ENCODE measurements at regions not wholly inside any gene's neighbourhood (a gene's known extent, or its start where the extent isn't known, plus 50 kb on each side); places are given as distances from the start of the nearest gene placed in this dataset.

DNA sequence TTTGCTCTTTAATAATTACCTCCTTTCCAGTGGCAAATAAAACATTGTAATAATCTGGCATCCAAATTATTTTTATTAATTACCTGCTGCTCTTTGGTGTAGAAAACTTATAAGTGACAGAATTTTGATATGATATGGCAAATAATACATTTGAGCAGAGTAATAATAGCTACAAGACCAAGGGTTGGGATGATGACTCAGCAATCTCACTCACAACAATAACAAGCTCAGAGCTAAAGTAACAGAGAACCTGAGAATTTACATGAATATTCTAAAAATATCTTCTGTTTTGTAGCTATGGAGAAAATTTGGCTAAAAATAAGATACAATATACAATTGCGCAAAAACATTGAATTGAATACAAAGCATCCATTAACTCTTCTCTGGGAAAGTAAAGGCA is 480.8 kb upstream of the COBL start:
- no peak for DNase-seq
- H3K27ac ChIP-seq (ENCODE audit: low read depth in 1 of 2, low read length in 2 of 2), result no peak overlapping the region
- peaks cover 0 to 3% of the 10 kb centered on the region in 2 experiments for H3K9me3 ChIP-seq (ENCODE audit: control insufficient read depth in 1 of 2, insufficient read depth in 1 of 2, low read length in 2 of 2)
- ATAC-seq (ENCODE audit: poor library complexity), result no peak
- TF ChIP-seq, protein P1, sequence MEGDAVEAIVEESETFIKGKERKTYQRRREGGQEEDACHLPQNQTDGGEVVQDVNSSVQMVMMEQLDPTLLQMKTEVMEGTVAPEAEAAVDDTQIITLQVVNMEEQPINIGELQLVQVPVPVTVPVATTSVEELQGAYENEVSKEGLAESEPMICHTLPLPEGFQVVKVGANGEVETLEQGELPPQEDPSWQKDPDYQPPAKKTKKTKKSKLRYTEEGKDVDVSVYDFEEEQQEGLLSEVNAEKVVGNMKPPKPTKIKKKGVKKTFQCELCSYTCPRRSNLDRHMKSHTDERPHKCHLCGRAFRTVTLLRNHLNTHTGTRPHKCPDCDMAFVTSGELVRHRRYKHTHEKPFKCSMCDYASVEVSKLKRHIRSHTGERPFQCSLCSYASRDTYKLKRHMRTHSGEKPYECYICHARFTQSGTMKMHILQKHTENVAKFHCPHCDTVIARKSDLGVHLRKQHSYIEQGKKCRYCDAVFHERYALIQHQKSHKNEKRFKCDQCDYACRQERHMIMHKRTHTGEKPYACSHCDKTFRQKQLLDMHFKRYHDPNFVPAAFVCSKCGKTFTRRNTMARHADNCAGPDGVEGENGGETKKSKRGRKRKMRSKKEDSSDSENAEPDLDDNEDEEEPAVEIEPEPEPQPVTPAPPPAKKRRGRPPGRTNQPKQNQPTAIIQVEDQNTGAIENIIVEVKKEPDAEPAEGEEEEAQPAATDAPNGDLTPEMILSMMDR (IDR thresholded peaks at IDR 0.05), result no peak
- Mint-ChIP-seq H3K4me1 (ENCODE audit: low read depth) (no peaks in the 10 kb centered on the region), H3K4me3 (no peak overlapping the region), H3K27ac (no peak overlapping the region), H3K9me3 (peaks cover under 1% of the 10 kb centered on the region), H3K27me3 (no peaks in the 10 kb centered on the region), H3K36me3 (ENCODE audit: low read depth) (no peaks in the 10 kb centered on the region)
- ChIA-PET POLR2A (no interaction called here), CTCF (no interaction called here)
- H3K4me1 ChIP-seq (ENCODE audit: insufficient read depth, low read length), result no peaks in the 10 kb centered on the region
- no peak overlapping the region for H3K4me3 ChIP-seq (ENCODE audit: low read length)
- H3K27me3 ChIP-seq (ENCODE audit: control insufficient read depth in 1 of 2, insufficient read depth in 2 of 2, low read length in 2 of 2), result no peaks in the 10 kb centered on the region
- H3K36me3 ChIP-seq (ENCODE audit: insufficient read depth, low read length), result no peaks in the 10 kb centered on the region
- intact Hi-C loops (cut with DNase I, micrococcal nuclease), result no loop called here

DNA sequence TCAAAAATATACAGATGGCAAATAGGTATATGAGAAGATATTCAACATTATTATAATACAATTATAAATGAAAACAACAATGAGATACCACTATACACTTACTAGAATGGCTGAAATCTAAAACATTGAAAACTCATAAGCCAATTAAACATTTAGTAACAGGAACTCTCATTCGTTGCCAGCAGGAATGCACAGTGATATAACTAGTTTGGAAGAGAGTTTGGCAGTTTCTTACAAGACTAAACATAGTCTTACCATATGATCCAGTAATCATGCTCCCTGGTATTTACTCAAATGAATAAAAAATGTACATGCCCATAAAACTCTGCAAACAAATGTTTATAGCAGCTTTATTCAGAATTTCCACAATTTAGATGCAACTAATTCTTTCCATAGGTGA is 476.2 kb upstream of the COBL start:
- ChIA-PET CTCF (no interaction called here), POLR2A (no interaction called here)
- H3K9me3 Mint-ChIP-seq, result peaks cover 2% of the 10 kb centered on the region
- no peaks in the 10 kb centered on the region for H3K27me3 Mint-ChIP-seq
- no peaks in the 10 kb centered on the region for H3K4me1 Mint-ChIP-seq (ENCODE audit: low read depth)
- TF ChIP-seq, protein P1 (IDR thresholded peaks at IDR 0.05), result no peak
- Histone ChIP-seq H3K4me1 (ENCODE audit: insufficient read depth, low read length) (no peaks in the 10 kb centered on the region), H3K27ac (ENCODE audit: low read depth in 1 of 2, low read length in 2 of 2) (no peak overlapping the region), H3K36me3 (ENCODE audit: insufficient read depth, low read length) (no peaks in the 10 kb centered on the region), H3K27me3 (ENCODE audit: control insufficient read depth in 1 of 2, insufficient read depth in 2 of 2, low read length in 2 of 2) (no peaks in the 10 kb centered on the region), H3K9me3 (ENCODE audit: control insufficient read depth in 1 of 2, insufficient read depth in 1 of 2, low read length in 2 of 2) (peaks cover 0 to 5% of the 10 kb centered on the region in 2 experiments), H3K4me3 (ENCODE audit: low read length) (no peak overlapping the region)
- DNase-seq, result no peak
- H3K4me3 Mint-ChIP-seq, result no peak overlapping the region
- intact Hi-C loops (cut with DNase I, micrococcal nuclease), result no loop called here
- ATAC-seq (ENCODE audit: poor library complexity), result no peak
- H3K36me3 Mint-ChIP-seq (ENCODE audit: low read depth), result no peaks in the 10 kb centered on the region
- no peak overlapping the region for H3K27ac Mint-ChIP-seq

DNA sequence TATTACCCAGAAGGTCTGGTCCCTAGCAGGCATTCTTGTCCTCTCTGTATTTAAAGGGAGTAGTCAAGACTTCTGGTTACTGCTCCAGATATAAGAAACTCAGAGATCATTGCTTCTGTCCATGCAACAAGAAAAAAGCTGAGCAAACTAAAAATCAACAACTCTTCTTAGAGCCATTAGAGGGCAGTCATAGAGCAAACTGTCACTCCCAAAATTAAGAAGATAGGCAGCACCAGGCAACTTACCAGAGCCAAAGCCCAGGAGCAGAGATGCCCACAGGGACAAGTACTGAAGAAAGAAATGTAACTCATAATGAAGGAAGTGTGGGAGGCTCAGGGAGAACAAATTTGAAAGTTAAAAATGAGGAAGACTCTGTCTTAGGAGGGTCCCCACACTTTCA is 472.9 kb upstream of the COBL start:
- no peaks in the 10 kb centered on the region for H3K4me1 Mint-ChIP-seq (ENCODE audit: low read depth)
- H3K9me3 ChIP-seq (ENCODE audit: control insufficient read depth in 1 of 2, insufficient read depth in 1 of 2, low read length in 2 of 2), result peaks cover 0 to 10% of the 10 kb centered on the region in 2 experiments
- intact Hi-C loops (cut with DNase I, micrococcal nuclease), result no loop called here
- H3K36me3 Mint-ChIP-seq (ENCODE audit: low read depth), result no peaks in the 10 kb centered on the region
- POLR2A ChIA-PET, result no interaction called here
- H3K27ac Mint-ChIP-seq, result no peak overlapping the region
- peaks cover 4% of the 10 kb centered on the region for H3K9me3 Mint-ChIP-seq
- no peak overlapping the region for H3K4me3 ChIP-seq (ENCODE audit: low read length)
- no peaks in the 10 kb centered on the region for H3K27me3 ChIP-seq (ENCODE audit: control insufficient read depth in 1 of 2, insufficient read depth in 2 of 2, low read length in 2 of 2)
- no peaks in the 10 kb centered on the region for H3K36me3 ChIP-seq (ENCODE audit: insufficient read depth, low read length)
- no peak for ATAC-seq (ENCODE audit: poor library complexity)
- H3K27ac ChIP-seq (ENCODE audit: low read depth in 1 of 2, low read length in 2 of 2), result no peak overlapping the region
- H3K4me3 Mint-ChIP-seq, result no peak overlapping the region
- CTCF ChIA-PET, result no interaction called here
- no peaks in the 10 kb centered on the region for H3K4me1 ChIP-seq (ENCODE audit: insufficient read depth, low read length)
- H3K27me3 Mint-ChIP-seq, result no peaks in the 10 kb centered on the region
- no peak for DNase-seq
- TF ChIP-seq, protein P1 (IDR thresholded peaks at IDR 0.05), result no peak

Measured in CD4-positive, alpha-beta T cell (primary cell).